ENCODE measurements at regions not wholly inside any gene's neighbourhood (a gene's known extent, or its start where the extent isn't known, plus 50 kb on each side); places are given as distances from the start of the nearest gene placed in this dataset.

DNA sequence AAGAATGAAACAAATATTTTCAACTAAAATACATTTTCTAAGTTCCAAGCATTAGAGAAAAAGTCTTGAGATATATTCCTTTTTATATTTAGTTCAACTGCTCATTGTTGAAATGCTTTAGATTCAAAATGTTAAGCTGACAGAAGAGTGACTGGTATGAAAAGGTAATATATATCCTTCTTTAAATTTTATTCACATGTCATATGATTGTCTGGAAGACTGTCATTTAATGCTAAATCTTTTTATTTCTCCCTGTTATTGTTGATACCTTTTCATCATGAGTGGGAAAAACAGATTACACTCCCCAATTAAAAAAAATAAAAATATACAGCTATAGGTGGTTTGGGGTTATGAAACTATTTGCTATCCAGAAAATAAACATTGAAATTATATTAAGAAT, 965.4 kb downstream of the JRKL start:
- DNase-seq (ENCODE audit: insufficient read length, low spot score): no peak
- TF ChIP-seq PAX5 (IDR thresholded peaks at IDR 0.05; ENCODE audit: insufficient read depth, low read length, severe bottlenecking) (no peak), POLR2AphosphoS5 (IDR thresholded peaks at IDR 0.05; ENCODE audit: low read depth, low read length) (no peak), SPI1 (IDR thresholded peaks at IDR 0.05; ENCODE audit: low read depth, low read length) (no peak), POLR2A (IDR thresholded peaks at IDR 0.05; ENCODE audit: low read depth, low read length) (no peak), TAF1 (IDR thresholded peaks at IDR 0.05; ENCODE audit: low read depth, low read length) (no peak), POU2F2 (IDR thresholded peaks at IDR 0.05; ENCODE audit: low read depth, low read length) (no peak)
- FAIRE-seq: no peak

DNA sequence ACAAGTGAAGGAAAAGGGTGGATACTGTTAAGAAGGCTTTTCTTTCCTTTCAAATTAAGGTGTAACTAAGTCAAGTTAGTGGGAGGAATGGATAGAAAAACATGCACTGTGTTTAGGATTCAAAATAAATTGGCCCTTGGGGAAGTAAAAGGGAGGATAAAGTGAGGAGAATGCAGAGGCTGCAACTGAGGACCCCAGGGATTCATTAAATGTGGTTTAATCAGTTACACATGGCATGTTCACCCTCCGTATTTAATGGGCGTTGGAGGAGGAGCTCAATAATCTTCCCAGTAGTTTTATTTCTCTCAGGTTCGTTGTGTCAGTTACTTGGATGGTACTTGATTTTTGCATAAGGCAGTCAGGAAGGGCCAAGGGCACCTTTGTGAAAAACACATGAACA, 966.3 kb downstream of the JRKL start:
- TF ChIP-seq TAF1 (IDR thresholded peaks at IDR 0.05; ENCODE audit: low read depth, low read length) (no peak), POU2F2 (IDR thresholded peaks at IDR 0.05; ENCODE audit: low read depth, low read length) (no peak), PAX5 (IDR thresholded peaks at IDR 0.05; ENCODE audit: insufficient read depth, low read length, severe bottlenecking) (no peak), POLR2AphosphoS5 (IDR thresholded peaks at IDR 0.05; ENCODE audit: low read depth, low read length) (no peak), POLR2A (IDR thresholded peaks at IDR 0.05; ENCODE audit: low read depth, low read length) (no peak), SPI1 (IDR thresholded peaks at IDR 0.05; ENCODE audit: low read depth, low read length) (no peak)
- FAIRE-seq (no peak), DNase-seq (ENCODE audit: insufficient read length, low spot score) (no peak)

DNA sequence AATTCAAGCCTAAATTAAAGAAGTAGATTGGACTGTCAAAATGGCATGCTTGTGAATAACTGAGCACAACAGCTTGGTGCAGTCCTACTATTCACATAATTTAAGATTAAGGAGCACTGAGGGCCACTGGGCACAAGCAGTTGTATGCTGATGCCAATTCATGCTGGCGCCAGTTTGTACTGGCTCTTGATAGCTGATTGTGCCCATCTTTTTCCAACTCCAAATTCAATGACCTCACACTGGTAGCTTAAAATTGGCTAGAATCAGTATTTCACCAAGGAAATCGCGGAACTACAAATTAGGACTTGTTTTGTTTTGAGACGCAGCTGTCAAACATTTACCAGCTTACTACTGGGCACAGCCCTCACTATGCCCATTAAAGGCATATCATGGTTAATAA, 969.2 kb downstream of the JRKL start:
- no peak for DNase-seq (ENCODE audit: insufficient read length, low spot score)
- TF ChIP-seq POU2F2 (IDR thresholded peaks at IDR 0.05; ENCODE audit: low read depth, low read length) (no peak), SPI1 (IDR thresholded peaks at IDR 0.05; ENCODE audit: low read depth, low read length) (no peak), POLR2AphosphoS5 (IDR thresholded peaks at IDR 0.05; ENCODE audit: low read depth, low read length) (no peak), TAF1 (IDR thresholded peaks at IDR 0.05; ENCODE audit: low read depth, low read length) (no peak), PAX5 (IDR thresholded peaks at IDR 0.05; ENCODE audit: insufficient read depth, low read length, severe bottlenecking) (no peak), POLR2A (IDR thresholded peaks at IDR 0.05; ENCODE audit: low read depth, low read length) (no peak)
- FAIRE-seq: no peak

DNA sequence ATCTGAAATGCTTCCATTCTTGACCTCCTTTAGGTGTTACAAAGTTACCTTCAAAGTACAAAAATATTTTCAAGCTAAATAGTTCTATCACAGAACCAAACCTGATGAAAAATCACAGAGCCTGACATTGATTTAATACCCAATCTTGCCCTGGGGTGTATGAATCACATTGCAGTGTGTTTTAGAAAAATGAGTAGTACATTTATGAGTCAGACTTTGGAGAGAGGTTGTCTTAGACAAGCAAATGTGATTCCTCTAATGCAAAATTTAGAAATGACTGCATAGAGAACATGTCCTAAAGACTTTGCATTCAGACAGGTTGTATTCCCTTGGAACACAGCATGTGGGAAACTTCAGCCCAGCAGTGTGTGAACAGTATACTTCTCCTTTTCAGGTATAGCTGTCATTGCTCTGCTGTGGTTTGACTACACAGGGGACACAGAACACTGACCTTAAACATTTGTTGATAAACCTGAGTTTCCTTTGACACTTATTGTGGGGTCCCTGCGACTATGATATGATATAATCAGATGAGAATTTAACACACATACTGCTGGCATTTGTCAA, 972.1 kb downstream of the JRKL start:
- TF ChIP-seq TAF1 (IDR thresholded peaks at IDR 0.05; ENCODE audit: low read depth, low read length) (no peak), POLR2AphosphoS5 (IDR thresholded peaks at IDR 0.05; ENCODE audit: low read depth, low read length) (no peak), POLR2A (IDR thresholded peaks at IDR 0.05; ENCODE audit: low read depth, low read length) (no peak), SPI1 (IDR thresholded peaks at IDR 0.05; ENCODE audit: low read depth, low read length) (no peak), POU2F2 (IDR thresholded peaks at IDR 0.05; ENCODE audit: low read depth, low read length) (no peak), PAX5 (IDR thresholded peaks at IDR 0.05; ENCODE audit: insufficient read depth, low read length, severe bottlenecking) (no peak)
- FAIRE-seq (no peak), DNase-seq (ENCODE audit: insufficient read length, low spot score) (no peak)

DNA sequence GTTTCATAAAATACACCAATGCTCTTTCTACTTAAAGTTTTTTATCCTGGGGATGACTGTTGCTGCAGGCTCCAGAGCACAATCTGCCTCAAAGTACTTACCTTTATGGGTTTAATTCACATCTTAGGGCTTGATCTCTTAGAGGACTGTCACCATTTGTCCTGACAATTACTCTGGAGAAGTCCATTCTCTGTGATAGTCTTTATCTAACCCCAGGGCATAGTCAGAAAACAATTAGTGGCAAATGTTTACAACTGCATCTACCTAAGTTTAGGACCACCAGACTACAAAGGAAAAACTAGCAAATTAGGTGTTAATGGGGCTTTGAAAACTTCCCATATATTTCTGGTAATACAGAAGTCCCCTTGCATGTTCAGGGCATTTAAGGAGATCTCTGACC, 973.5 kb downstream of the JRKL start:
- DNase-seq (ENCODE audit: insufficient read length, low spot score): no peak
- FAIRE-seq: no peak
- TF ChIP-seq TAF1 (IDR thresholded peaks at IDR 0.05; ENCODE audit: low read depth, low read length) (no peak), POLR2AphosphoS5 (IDR thresholded peaks at IDR 0.05; ENCODE audit: low read depth, low read length) (no peak)

DNA sequence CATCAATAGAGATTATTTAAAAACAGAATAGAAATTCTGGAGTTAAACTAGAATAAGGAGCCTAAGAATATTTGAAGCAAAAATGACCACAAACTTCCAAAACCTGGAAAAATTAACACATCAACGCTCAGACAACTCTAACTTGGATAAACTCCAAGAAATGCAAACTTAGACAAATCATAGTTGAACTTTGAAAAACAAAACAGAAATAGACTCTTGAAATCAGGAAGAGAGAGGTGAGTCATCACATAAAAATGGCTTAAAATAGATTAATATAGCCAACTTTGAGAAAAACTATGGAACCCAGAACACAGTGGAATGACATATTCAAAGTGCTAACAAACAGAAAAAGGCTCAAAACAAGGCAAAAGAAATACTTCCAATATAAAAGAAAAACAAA, 974.2 kb downstream of the JRKL start:
- FAIRE-seq: no peak
- no peak for DNase-seq (ENCODE audit: insufficient read length, low spot score)
- no peak for TF ChIP-seq PAX5 (IDR thresholded peaks at IDR 0.05; ENCODE audit: insufficient read depth, low read length, severe bottlenecking)
- TF ChIP-seq POLR2AphosphoS5 (IDR thresholded peaks at IDR 0.05; ENCODE audit: low read depth, low read length): no peak

DNA sequence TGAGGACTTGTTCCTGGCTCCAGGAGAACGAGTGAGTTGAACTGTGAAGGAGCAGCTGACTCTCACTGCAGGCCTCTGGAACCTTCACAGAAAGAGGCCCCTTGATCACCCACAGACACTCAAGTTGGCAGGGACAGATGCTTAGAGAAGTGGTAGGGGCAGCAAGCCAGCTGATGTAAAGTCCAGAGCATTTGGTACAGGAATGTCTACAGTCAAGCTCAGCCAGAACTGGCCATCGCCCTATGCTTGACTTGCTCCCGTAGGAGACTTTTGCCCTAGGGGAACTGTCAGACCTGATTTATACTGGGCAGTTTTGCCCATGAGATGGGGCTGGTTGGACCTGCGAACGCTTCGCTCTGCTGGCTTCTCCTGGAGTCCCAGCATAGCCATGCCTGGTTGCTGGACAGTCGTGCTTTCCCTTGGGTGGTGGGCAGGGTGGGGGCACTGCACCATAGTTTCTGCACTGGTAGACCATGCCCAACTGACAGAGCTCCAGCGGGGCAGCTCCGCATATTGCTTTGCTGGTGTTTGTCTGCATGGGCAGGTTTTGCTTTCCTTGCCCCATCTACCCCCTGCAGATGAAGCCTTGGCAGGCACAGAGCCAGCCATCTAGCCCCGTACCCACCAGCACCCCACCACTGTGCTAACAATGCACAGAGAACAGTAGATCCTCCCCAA, 977.7 kb downstream of the JRKL start:
- FAIRE-seq (no peak), DNase-seq (ENCODE audit: insufficient read length, low spot score) (no peak)
- no peak for TF ChIP-seq TAF1 (IDR thresholded peaks at IDR 0.05; ENCODE audit: low read depth, low read length)
- TF ChIP-seq POU2F2 (IDR thresholded peaks at IDR 0.05; ENCODE audit: low read depth, low read length): no peak
- TF ChIP-seq PAX5 (IDR thresholded peaks at IDR 0.05; ENCODE audit: insufficient read depth, low read length, severe bottlenecking): no peak
- TF ChIP-seq POLR2AphosphoS5 (IDR thresholded peaks at IDR 0.05; ENCODE audit: low read depth, low read length): no peak
- no peak for TF ChIP-seq SPI1 (IDR thresholded peaks at IDR 0.05; ENCODE audit: low read depth, low read length)
- no peak for TF ChIP-seq POLR2A (IDR thresholded peaks at IDR 0.05; ENCODE audit: low read depth, low read length)

DNA sequence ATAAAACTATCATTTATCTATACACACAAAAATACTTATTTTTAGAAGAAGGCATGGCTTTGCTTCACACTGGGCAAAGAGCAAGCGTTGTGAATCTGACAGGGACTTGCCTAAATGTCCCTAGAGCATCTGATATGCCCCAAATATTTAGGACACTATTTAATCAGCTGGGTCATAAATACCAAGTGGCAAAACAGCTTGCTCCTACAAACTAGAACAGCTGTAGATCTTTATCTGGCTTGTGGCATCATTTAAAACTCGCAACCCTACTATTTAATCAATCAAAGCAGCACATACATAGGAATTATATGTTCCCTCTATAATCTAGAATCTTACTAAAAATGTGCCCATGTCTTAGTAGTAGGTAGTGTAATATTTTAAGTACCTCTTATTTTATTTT, 999.5 kb downstream of the JRKL start:
- DNase-seq (ENCODE audit: insufficient read length, low spot score) (no peak), FAIRE-seq (no peak)
- TF ChIP-seq POLR2AphosphoS5 (IDR thresholded peaks at IDR 0.05; ENCODE audit: low read depth, low read length): no peak

DNA sequence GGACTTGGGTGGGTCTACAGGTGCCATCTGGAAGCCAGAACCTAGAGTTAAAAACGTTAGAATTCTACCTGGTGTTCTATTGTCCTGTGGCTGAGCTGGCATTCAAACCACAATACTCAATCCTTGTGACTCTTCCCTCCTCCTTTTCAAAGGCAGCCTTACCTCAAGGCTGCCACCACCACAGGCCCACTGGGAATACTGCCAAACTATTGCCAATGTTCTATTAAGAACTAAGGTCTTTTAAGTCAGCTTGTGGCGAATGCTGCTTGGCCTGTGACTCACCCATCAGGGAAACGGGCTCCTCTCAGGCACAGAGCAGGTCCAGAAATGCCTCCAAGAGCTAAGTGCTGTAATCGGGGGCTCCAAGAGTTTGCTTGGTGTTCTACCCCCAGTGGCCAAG, 1008.4 kb downstream of the JRKL start:
- DNase-seq (ENCODE audit: insufficient read length, low spot score) (no peak), FAIRE-seq (no peak)
- TF ChIP-seq SPI1 (IDR thresholded peaks at IDR 0.05; ENCODE audit: low read depth, low read length) (no peak), POLR2AphosphoS5 (IDR thresholded peaks at IDR 0.05; ENCODE audit: low read depth, low read length) (no peak), POU2F2 (IDR thresholded peaks at IDR 0.05; ENCODE audit: low read depth, low read length) (no peak), TAF1 (IDR thresholded peaks at IDR 0.05; ENCODE audit: low read depth, low read length) (no peak), POLR2A (IDR thresholded peaks at IDR 0.05; ENCODE audit: low read depth, low read length) (no peak), PAX5 (IDR thresholded peaks at IDR 0.05; ENCODE audit: insufficient read depth, low read length, severe bottlenecking) (no peak)

DNA sequence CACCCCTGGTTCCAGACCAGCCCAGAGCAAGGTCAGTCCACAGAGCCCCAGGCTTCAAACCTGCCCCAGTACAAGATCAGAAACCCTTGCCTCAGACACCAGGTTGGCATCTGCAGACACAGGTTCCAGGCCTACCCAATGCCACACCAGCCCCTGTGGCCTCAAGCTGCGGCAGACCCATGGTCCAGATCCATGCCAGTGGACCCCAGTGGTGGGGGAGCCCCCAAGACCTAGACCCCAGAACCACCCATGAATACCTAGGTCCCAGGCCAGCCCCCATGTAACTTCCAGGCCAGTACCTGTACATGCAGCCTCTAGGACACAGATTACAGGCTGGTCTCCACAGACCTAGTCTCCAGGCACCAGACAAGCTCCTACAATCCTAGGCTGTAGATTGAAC, 1019.3 kb downstream of the JRKL start:
- FAIRE-seq: no peak
- no peak for TF ChIP-seq POLR2A (IDR thresholded peaks at IDR 0.05; ENCODE audit: low read depth, low read length)
- TF ChIP-seq SPI1 (IDR thresholded peaks at IDR 0.05; ENCODE audit: low read depth, low read length): no peak
- no peak for TF ChIP-seq TAF1 (IDR thresholded peaks at IDR 0.05; ENCODE audit: low read depth, low read length)
- no peak for TF ChIP-seq POLR2AphosphoS5 (IDR thresholded peaks at IDR 0.05; ENCODE audit: low read depth, low read length)
- TF ChIP-seq POU2F2 (IDR thresholded peaks at IDR 0.05; ENCODE audit: low read depth, low read length): no peak
- no peak for DNase-seq (ENCODE audit: insufficient read length, low spot score)

Measured in GM12891 (cell line).